SJSA1 (cell line): ENCODE measurements at regions not wholly inside any gene's neighbourhood (a gene's known extent, or its start where the extent isn't known, plus 50 kb on each side); places are given as distances from the start of the nearest gene placed in this dataset.

Source experiments
- DNase-seq, 2 experiments: peaks; one replicate each; pipeline ENCODE4 v3.0.0-alpha.2; 2015 to 2020; ENCODE audit warnings: low spot score in 2 of 2, low read depth in 1 of 2
- H3K27ac ChIP-seq: fragments of 250-450 bp; sonication (Bioruptor Pico); 2 replicates; pipeline ENCODE4 v1.5.1; 2020; ENCODE audit warnings: mild to moderate bottlenecking, moderate library complexity
- H3K27me3 ChIP-seq: fragments of 250-450 bp; sonication (Bioruptor Pico); replicated peaks from 2 replicates; pipeline ENCODE4 v1.5.1; 2020; ENCODE audit warnings: mild to moderate bottlenecking, moderate library complexity
- H3K36me3 ChIP-seq: fragments of 250-450 bp; sonication (Bioruptor Pico); 2 replicates; pipeline ENCODE4 v1.5.1; 2020; ENCODE audit warnings: mild to moderate bottlenecking
- H3K4me1 ChIP-seq: fragments of 250-450 bp; sonication (Bioruptor Pico); replicated peaks from 2 replicates; pipeline ENCODE4 v1.6.1; 2021; ENCODE audit warnings: mild to moderate bottlenecking
- H3K4me3 ChIP-seq: fragments of 250-450 bp; sonication (Bioruptor Pico); 2 replicates; pipeline ENCODE4 v1.5.1; 2020; ENCODE audit warnings: mild to moderate bottlenecking
- H3K9me3 ChIP-seq: fragments of 250-450 bp; sonication (Bioruptor Pico); replicated peaks from 2 replicates; pipeline ENCODE4 v1.5.1; 2020; ENCODE audit warnings: mild to moderate bottlenecking

- Histone ChIP-seq H3K36me3 (no peaks in the 10 kb centered on the region), H3K27me3 (no peaks in the 10 kb centered on the region), H3K27ac (no peak overlapping the region), H3K4me1 (no peaks in the 10 kb centered on the region), H3K9me3 (no peaks in the 10 kb centered on the region), H3K4me3 (no peak overlapping the region)
- DNase-seq = no peak
Observed at GRCh38 chr4:171674781-171675180, 138.4 kb upstream of the GALNTL6 start.

GRCh38 chr4:171668403-171668802, 144.8 kb upstream of the GALNTL6 start:
- Histone ChIP-seq H3K27me3 (no peaks in the 10 kb centered on the region), H3K4me1 (no peaks in the 10 kb centered on the region), H3K9me3 (no peaks in the 10 kb centered on the region), H3K4me3 (no peak overlapping the region), H3K36me3 (no peaks in the 10 kb centered on the region), H3K27ac (no peak overlapping the region)
- no peak for DNase-seq

- DNase-seq = no peak
- H3K27me3 ChIP-seq = no peaks in the 10 kb centered on the region
- H3K4me1 ChIP-seq = no peaks in the 10 kb centered on the region
- H3K9me3 ChIP-seq = no peaks in the 10 kb centered on the region
- no peaks in the 10 kb centered on the region for H3K36me3 ChIP-seq
- no peak overlapping the region for H3K27ac ChIP-seq
- no peak overlapping the region for H3K4me3 ChIP-seq
Observed at GRCh38 chr4:171667906-171668305, 145.3 kb upstream of the GALNTL6 start.

GRCh38 chr4:171651071-171651470, 162.1 kb upstream of the GALNTL6 start:
- H3K36me3 ChIP-seq = no peaks in the 10 kb centered on the region
- no peaks in the 10 kb centered on the region for H3K27me3 ChIP-seq
- no peaks in the 10 kb centered on the region for H3K4me1 ChIP-seq
- no peaks in the 10 kb centered on the region for H3K9me3 ChIP-seq
- no peak overlapping the region for H3K27ac ChIP-seq
- H3K4me3 ChIP-seq = no peak overlapping the region
- no peak for DNase-seq

- Histone ChIP-seq H3K4me3 (no peak overlapping the region), H3K4me1 (no peaks in the 10 kb centered on the region), H3K36me3 (no peaks in the 10 kb centered on the region), H3K9me3 (no peaks in the 10 kb centered on the region), H3K27ac (no peak overlapping the region), H3K27me3 (no peaks in the 10 kb centered on the region)
- DNase-seq = no peak
Observed at GRCh38 chr4:171650543-171650942, 162.7 kb upstream of the GALNTL6 start.

- no peaks in the 10 kb centered on the region for H3K36me3 ChIP-seq
- H3K4me1 ChIP-seq = no peaks in the 10 kb centered on the region
- H3K9me3 ChIP-seq = no peaks in the 10 kb centered on the region
- H3K27ac ChIP-seq = no peak overlapping the region
- DNase-seq = no peak
- H3K4me3 ChIP-seq = no peak overlapping the region
- no peaks in the 10 kb centered on the region for H3K27me3 ChIP-seq
Observed at GRCh38 chr4:171648926-171649325, 164.3 kb upstream of the GALNTL6 start.

- H3K9me3 ChIP-seq = no peaks in the 10 kb centered on the region
- H3K36me3 ChIP-seq = no peaks in the 10 kb centered on the region
- H3K4me3 ChIP-seq = no peak overlapping the region
- H3K4me1 ChIP-seq = no peaks in the 10 kb centered on the region
- DNase-seq = no peak
- H3K27me3 ChIP-seq = no peaks in the 10 kb centered on the region
- no peak overlapping the region for H3K27ac ChIP-seq
Observed at GRCh38 chr4:171646984-171647383, 166.2 kb upstream of the GALNTL6 start.

- Histone ChIP-seq H3K27ac (no peak overlapping the region), H3K4me3 (no peak overlapping the region), H3K27me3 (no peaks in the 10 kb centered on the region), H3K4me1 (no peaks in the 10 kb centered on the region), H3K36me3 (no peaks in the 10 kb centered on the region), H3K9me3 (no peaks in the 10 kb centered on the region)
- DNase-seq = no peak
Observed at GRCh38 chr4:171644430-171645057, 168.7 kb upstream of the GALNTL6 start.

GRCh38 chr4:171639540-171639939, 173.7 kb upstream of the GALNTL6 start:
- Histone ChIP-seq H3K9me3 (no peaks in the 10 kb centered on the region), H3K4me3 (no peak overlapping the region), H3K27ac (no peak overlapping the region), H3K4me1 (no peaks in the 10 kb centered on the region), H3K36me3 (no peaks in the 10 kb centered on the region), H3K27me3 (no peaks in the 10 kb centered on the region)
- DNase-seq = no peak

- no peak for DNase-seq
- no peaks in the 10 kb centered on the region for H3K27me3 ChIP-seq
- no peaks in the 10 kb centered on the region for H3K36me3 ChIP-seq
- H3K9me3 ChIP-seq = no peaks in the 10 kb centered on the region
- H3K4me1 ChIP-seq = no peaks in the 10 kb centered on the region
- H3K27ac ChIP-seq = no peak overlapping the region
- H3K4me3 ChIP-seq = no peak overlapping the region
Observed at GRCh38 chr4:171636606-171637005, 176.6 kb upstream of the GALNTL6 start.

- H3K36me3 ChIP-seq = no peaks in the 10 kb centered on the region
- H3K4me3 ChIP-seq = no peak overlapping the region
- H3K4me1 ChIP-seq = no peaks in the 10 kb centered on the region
- DNase-seq = no peak
- no peak overlapping the region for H3K27ac ChIP-seq
- H3K9me3 ChIP-seq = no peaks in the 10 kb centered on the region
- no peaks in the 10 kb centered on the region for H3K27me3 ChIP-seq
Observed at GRCh38 chr4:171629737-171630136, 183.5 kb upstream of the GALNTL6 start.

GRCh38 chr4:171629182-171629581, 184.0 kb upstream of the GALNTL6 start:
- H3K36me3 ChIP-seq = no peaks in the 10 kb centered on the region
- no peak overlapping the region for H3K27ac ChIP-seq
- H3K4me1 ChIP-seq = no peaks in the 10 kb centered on the region
- no peaks in the 10 kb centered on the region for H3K9me3 ChIP-seq
- DNase-seq = no peak
- H3K27me3 ChIP-seq = no peaks in the 10 kb centered on the region
- no peak overlapping the region for H3K4me3 ChIP-seq

GRCh38 chr4:171626554-171626953, 186.7 kb upstream of the GALNTL6 start:
- H3K36me3 ChIP-seq = no peaks in the 10 kb centered on the region
- no peaks in the 10 kb centered on the region for H3K27me3 ChIP-seq
- H3K4me1 ChIP-seq = no peaks in the 10 kb centered on the region
- no peak for DNase-seq
- no peak overlapping the region for H3K27ac ChIP-seq
- H3K4me3 ChIP-seq = no peak overlapping the region
- H3K9me3 ChIP-seq = no peaks in the 10 kb centered on the region

- Histone ChIP-seq H3K9me3 (no peaks in the 10 kb centered on the region), H3K4me1 (no peaks in the 10 kb centered on the region), H3K36me3 (no peaks in the 10 kb centered on the region), H3K27ac (no peak overlapping the region), H3K4me3 (no peak overlapping the region), H3K27me3 (no peaks in the 10 kb centered on the region)
- no peak for DNase-seq
Observed at GRCh38 chr4:171622729-171623128, 190.5 kb upstream of the GALNTL6 start.

GRCh38 chr4:171621646-171622045, 191.6 kb upstream of the GALNTL6 start:
- H3K4me1 ChIP-seq = no peaks in the 10 kb centered on the region
- no peaks in the 10 kb centered on the region for H3K36me3 ChIP-seq
- no peaks in the 10 kb centered on the region for H3K27me3 ChIP-seq
- no peak for DNase-seq
- no peak overlapping the region for H3K4me3 ChIP-seq
- H3K27ac ChIP-seq = no peak overlapping the region
- no peaks in the 10 kb centered on the region for H3K9me3 ChIP-seq
